ENCODE measurements at regions not wholly inside any gene's neighbourhood (a gene's known extent, or its start where the extent isn't known, plus 50 kb on each side); places are given as distances from the start of the nearest gene placed in this dataset.
"Not testable (repeated sequence)": the region's sequence is repeated elsewhere in the genome, so short reads cannot be mapped to it uniquely, and the experiment has no call there.

GRCh38 chr4:82181789-82182188 lies 192.0 kb downstream of the HNRNPD start:
- no peak for DNase-seq (ENCODE audit: low read depth)

- no peak for DNase-seq (ENCODE audit: low read depth)
These were observed 201.6 kb downstream of the HNRNPD start for GRCh38 chr4:82172186-82172585.

GRCh38 chr4:82171531-82172155 lies 202.1 kb downstream of the HNRNPD start:
- DNase-seq (ENCODE audit: low read depth): no peak

- no peak for DNase-seq (ENCODE audit: low read depth)
These were observed 224.0 kb downstream of the HNRNPD start for GRCh38 chr4:82149750-82150149.

- DNase-seq (ENCODE audit: low read depth): no peak
These were observed 227.9 kb downstream of the HNRNPD start for GRCh38 chr4:82145850-82146249.

GRCh38 chr4:82140422-82140821 lies 233.4 kb downstream of the HNRNPD start:
- no peak for DNase-seq (ENCODE audit: low read depth)

GRCh38 chr4:82139287-82139686 lies 234.5 kb downstream of the HNRNPD start:
- DNase-seq (ENCODE audit: low read depth): no peak

GRCh38 chr4:82138374-82138773 lies 235.4 kb downstream of the HNRNPD start:
- no peak for DNase-seq (ENCODE audit: low read depth)

- DNase-seq (ENCODE audit: low read depth): no peak
These were observed 237.5 kb downstream of the HNRNPD start for GRCh38 chr4:82136161-82136801.

- DNase-seq (ENCODE audit: low read depth): no peak
These were observed 245.4 kb downstream of the HNRNPD start for GRCh38 chr4:82128355-82128754.

GRCh38 chr4:82126512-82127040 lies 247.2 kb downstream of the HNRNPD start:
- DNase-seq (ENCODE audit: low read depth): no peak

- no peak for DNase-seq (ENCODE audit: low read depth)
These were observed 247.9 kb downstream of the HNRNPD start for GRCh38 chr4:82125787-82126297.

GRCh38 chr4:82124932-82125786 lies 248.6 kb downstream of the HNRNPD start:
- no peak for DNase-seq (ENCODE audit: low read depth)

- DNase-seq (ENCODE audit: low read depth): no peak
These were observed 249.4 kb downstream of the HNRNPD start for GRCh38 chr4:82124365-82124764.

- DNase-seq (ENCODE audit: low read depth): no peak
These were observed 249.9 kb downstream of the HNRNPD start for GRCh38 chr4:82123934-82124333.

- DNase-seq (ENCODE audit: low read depth): not testable (repeated sequence)
These were observed 258.6 kb downstream of the HNRNPD start for GRCh38 chr4:82115183-82115582.

- DNase-seq (ENCODE audit: low read depth): no peak
These were observed 265.3 kb downstream of the HNRNPD start for GRCh38 chr4:82108506-82108905.

- no peak for DNase-seq (ENCODE audit: low read depth)
These were observed 269.2 kb downstream of the HNRNPD start for GRCh38 chr4:82104578-82104977.

- DNase-seq (ENCODE audit: low read depth): no peak
These were observed 273.7 kb downstream of the HNRNPD start for GRCh38 chr4:82099928-82100579.

- peak; percentile 3 for DNase-seq (ENCODE audit: low read depth)
These were observed 276.3 kb downstream of the HNRNPD start for GRCh38 chr4:82097504-82097903.

- DNase-seq (ENCODE audit: low read depth): no peak
These were observed 283.1 kb downstream of the HNRNPD start for GRCh38 chr4:82090717-82091116.

GRCh38 chr4:82084747-82085146 lies 289.0 kb downstream of the HNRNPD start:
- DNase-seq (ENCODE audit: low read depth): no peak

All from LHCN-M2 (cell line).